CD4-positive, alpha-beta memory T cell (primary cell): ENCODE measurements at regions not wholly inside any gene's neighbourhood (a gene's known extent, or its start where the extent isn't known, plus 50 kb on each side); places are given as distances from the start of the nearest gene placed in this dataset.

Experiments used
- CTCF ChIA-PET: fragments of 350-600 bp; sonication (Branson Sonifier 250); formaldehyde crosslinking; loops from one replicate; lab custom pipeline; 2021; ENCODE audit warnings: inconsistent platforms; ENCODE audit not compliant: partially characterized antibody; lab: Charles Lee
- POLR2A ChIA-PET: fragments of 350-600 bp; sonication (Branson Sonifier 250); formaldehyde crosslinking; loops from one replicate; lab custom pipeline; 2021; ENCODE audit not compliant: partially characterized antibody; lab: Charles Lee
- DNase-seq, 5 donors: peaks; one replicate each; pipeline versions ENCODE4 v3.0.0 to v3.0.0-alpha.2; 2020 to 2022; ENCODE audit warnings: mixed read lengths in 1 of 5
- H3K27ac ChIP-seq: one replicate; pipeline ENCODE4 v1.7.0; 2013; ENCODE audit warnings: low read depth, low read length
- H3K27me3 ChIP-seq: 2 replicates; pipeline ENCODE4 v1.7.0; 2013; ENCODE audit warnings: mild to moderate bottlenecking, low read length, moderate library complexity; ENCODE audit not compliant: insufficient read depth
- H3K36me3 ChIP-seq: 2 replicates; pipeline ENCODE4 v1.7.0; 2013; ENCODE audit warnings: mild to moderate bottlenecking, low read length, moderate library complexity; ENCODE audit not compliant: insufficient read depth
- H3K4me1 ChIP-seq: 2 replicates; pipeline ENCODE4 v1.7.0; 2013; ENCODE audit warnings: mild to moderate bottlenecking, low read length, moderate library complexity; ENCODE audit not compliant: insufficient read depth
- H3K4me3 ChIP-seq, 2 donors: one replicate each; pipeline ENCODE4 v1.7.0; 2013; ENCODE audit warnings: low read length in 2 of 2, mild to moderate bottlenecking in 1 of 2
- H3K9me3 ChIP-seq, 2 donors: one replicate each; pipeline ENCODE4 v1.7.0; 2013; ENCODE audit warnings: low read length in 2 of 2, control low read depth in 1 of 2; ENCODE audit not compliant: control insufficient read depth in 1 of 2
- H3K27ac Mint-ChIP-seq, 7 donors: one replicate each; pipeline ENCODE4 v1.8.0; 2020 to 2021; ENCODE audit warnings: mixed read lengths in 7 of 7, mild to moderate bottlenecking in 6 of 7, inconsistent platforms in 3 of 7, moderate library complexity in 3 of 7
- H3K27me3 Mint-ChIP-seq, 2 donors: one replicate each; pipeline ENCODE4 v1.8.0; 2020 to 2021; ENCODE audit warnings: mixed read lengths in 2 of 2
- H3K36me3 Mint-ChIP-seq, 2 donors: one replicate each; pipeline ENCODE4 v1.8.0; 2020 to 2021; ENCODE audit warnings: mixed read lengths in 2 of 2, inconsistent platforms in 1 of 2, mild to moderate bottlenecking in 1 of 2
- H3K4me1 Mint-ChIP-seq, 4 donors: one replicate each; pipeline ENCODE4 v1.8.0; 2020 to 2021; ENCODE audit warnings: mixed read lengths in 4 of 4, mild to moderate bottlenecking in 1 of 4
- H3K4me3 Mint-ChIP-seq, 8 donors: one replicate each; pipeline ENCODE4 v1.8.0; 2020 to 2021; ENCODE audit warnings: mixed read lengths in 8 of 8, mild to moderate bottlenecking in 7 of 8, moderate library complexity in 6 of 8, inconsistent platforms in 3 of 8
- H3K9me3 Mint-ChIP-seq, 8 donors: one replicate each; pipeline ENCODE4 v1.8.0; 2020 to 2021; ENCODE audit warnings: mixed read lengths in 8 of 8, mild to moderate bottlenecking in 5 of 8, inconsistent platforms in 3 of 8, moderate library complexity in 1 of 8
- intact Hi-C: fragments of 100-400 bp; cut with micrococcal nuclease; formaldehyde crosslinking; loops from one replicate; pipeline ENCODE4 v1.15.1; 2023

GRCh38 chr20:60410618-60411264, 452.5 kb downstream of the CDH26 start:
- Histone ChIP-seq H3K36me3 (no peaks in the 10 kb centered on the region), H3K27ac (no peak overlapping the region), H3K9me3 (no peaks in the 10 kb centered on the region), H3K4me1 (no peaks in the 10 kb centered on the region), H3K4me3 (no peak overlapping the region), H3K27me3 (no peaks in the 10 kb centered on the region)
- H3K36me3 Mint-ChIP-seq: no peaks in the 10 kb centered on the region
- H3K4me1 Mint-ChIP-seq: peaks cover 0 to 6% (median 2%) of the 10 kb centered on the region in 4 donors
- intact Hi-C loops: no loop called here
- ChIA-PET CTCF (no interaction called here), POLR2A (no interaction called here)
- peaks cover 0 to 2% of the 10 kb centered on the region in 2 donors for H3K27me3 Mint-ChIP-seq
- no peak for DNase-seq
- H3K4me3 Mint-ChIP-seq: no peak overlapping the region
- H3K27ac Mint-ChIP-seq: no peak overlapping the region
- H3K9me3 Mint-ChIP-seq: peaks cover 0 to 12% (median 5%) of the 10 kb centered on the region in 8 donors

GRCh38 chr20:60411813-60412212, 453.6 kb downstream of the CDH26 start:
- Histone ChIP-seq H3K4me1 (no peaks in the 10 kb centered on the region), H3K9me3 (no peaks in the 10 kb centered on the region), H3K4me3 (no peak overlapping the region), H3K27ac (no peak overlapping the region), H3K36me3 (no peaks in the 10 kb centered on the region), H3K27me3 (no peaks in the 10 kb centered on the region)
- Mint-ChIP-seq H3K4me1 (peaks cover 0 to 6% (median 2%) of the 10 kb centered on the region in 4 donors), H3K27me3 (no peaks in the 10 kb centered on the region), H3K9me3 (peaks cover 0 to 12% (median 5%) of the 10 kb centered on the region in 8 donors), H3K27ac (no peak overlapping the region), H3K36me3 (no peaks in the 10 kb centered on the region), H3K4me3 (no peak overlapping the region)
- POLR2A ChIA-PET: no interaction called here
- CTCF ChIA-PET: no interaction called here
- DNase-seq: no peak
- intact Hi-C loops: no loop called here

- H3K36me3 ChIP-seq: no peaks in the 10 kb centered on the region
- H3K27ac Mint-ChIP-seq: peak overlapping the region in 1 of 7 donors; percentile 55
- H3K9me3 ChIP-seq: no peaks in the 10 kb centered on the region
- peaks cover 0 to 9% (median 0%) of the 10 kb centered on the region in 4 donors for H3K4me1 Mint-ChIP-seq
- ChIA-PET CTCF (no interaction called here), POLR2A (no interaction called here)
- no peaks in the 10 kb centered on the region for H3K36me3 Mint-ChIP-seq
- no peak for DNase-seq
- H3K4me1 ChIP-seq: no peaks in the 10 kb centered on the region
- no peak overlapping the region for H3K27ac ChIP-seq
- no peaks in the 10 kb centered on the region for H3K27me3 ChIP-seq
- no peaks in the 10 kb centered on the region for H3K27me3 Mint-ChIP-seq
- peaks cover 0 to 4% (median 0%) of the 10 kb centered on the region in 8 donors for H3K9me3 Mint-ChIP-seq
- intact Hi-C loops: no loop called here
- no peak overlapping the region for H3K4me3 ChIP-seq
- no peak overlapping the region for H3K4me3 Mint-ChIP-seq
These were observed 462.5 kb downstream of the CDH26 start for GRCh38 chr20:60420676-60421229.

- Mint-ChIP-seq H3K4me3 (no peak overlapping the region), H3K36me3 (no peaks in the 10 kb centered on the region), H3K27me3 (no peaks in the 10 kb centered on the region), H3K9me3 (peaks cover 0 to 4% (median 0%) of the 10 kb centered on the region in 8 donors), H3K27ac (no peak overlapping the region), H3K4me1 (peaks cover 0 to 3% (median 0%) of the 10 kb centered on the region in 4 donors)
- Histone ChIP-seq H3K4me3 (no peak overlapping the region), H3K9me3 (no peaks in the 10 kb centered on the region), H3K27me3 (no peaks in the 10 kb centered on the region), H3K4me1 (no peaks in the 10 kb centered on the region), H3K36me3 (no peaks in the 10 kb centered on the region), H3K27ac (no peak overlapping the region)
- CTCF ChIA-PET: no interaction called here
- POLR2A ChIA-PET: no interaction called here
- intact Hi-C loops: no loop called here
- no peak for DNase-seq
These were observed 464.6 kb downstream of the CDH26 start for GRCh38 chr20:60422848-60423247.

- H3K4me3 ChIP-seq: no peak overlapping the region
- H3K9me3 ChIP-seq: no peaks in the 10 kb centered on the region
- H3K4me1 ChIP-seq: no peaks in the 10 kb centered on the region
- Mint-ChIP-seq H3K27me3 (no peaks in the 10 kb centered on the region), H3K4me3 (no peak overlapping the region), H3K27ac (no peak overlapping the region), H3K36me3 (no peaks in the 10 kb centered on the region), H3K4me1 (no peaks in the 10 kb centered on the region), H3K9me3 (peaks cover 0 to 2% (median 0%) of the 10 kb centered on the region in 8 donors)
- DNase-seq: no peak
- POLR2A ChIA-PET: no interaction called here
- H3K36me3 ChIP-seq: no peaks in the 10 kb centered on the region
- CTCF ChIA-PET: no interaction called here
- intact Hi-C loops: no loop called here
- no peaks in the 10 kb centered on the region for H3K27me3 ChIP-seq
- H3K27ac ChIP-seq: no peak overlapping the region
These were observed 466.2 kb downstream of the CDH26 start for GRCh38 chr20:60424267-60424902.

GRCh38 chr20:60427516-60427915, 469.3 kb downstream of the CDH26 start:
- CTCF ChIA-PET: no interaction called here
- H3K9me3 Mint-ChIP-seq: peaks cover 0 to 2% (median 0%) of the 10 kb centered on the region in 8 donors
- Histone ChIP-seq H3K9me3 (no peaks in the 10 kb centered on the region), H3K4me1 (no peaks in the 10 kb centered on the region), H3K36me3 (no peaks in the 10 kb centered on the region), H3K27ac (no peak overlapping the region), H3K27me3 (no peaks in the 10 kb centered on the region), H3K4me3 (no peak overlapping the region)
- H3K36me3 Mint-ChIP-seq: no peaks in the 10 kb centered on the region
- H3K27ac Mint-ChIP-seq: no peak overlapping the region
- POLR2A ChIA-PET: no interaction called here
- H3K4me1 Mint-ChIP-seq: no peaks in the 10 kb centered on the region
- H3K27me3 Mint-ChIP-seq: peaks cover 0 to 5% of the 10 kb centered on the region in 2 donors
- no peak for DNase-seq
- no peak overlapping the region for H3K4me3 Mint-ChIP-seq
- intact Hi-C loops: no loop called here

GRCh38 chr20:60428651-60429050, 470.4 kb downstream of the CDH26 start:
- Histone ChIP-seq H3K36me3 (no peaks in the 10 kb centered on the region), H3K27me3 (no peaks in the 10 kb centered on the region), H3K9me3 (no peaks in the 10 kb centered on the region), H3K27ac (no peak overlapping the region), H3K4me1 (no peaks in the 10 kb centered on the region), H3K4me3 (no peak overlapping the region)
- ChIA-PET POLR2A (no interaction called here), CTCF (no interaction called here)
- Mint-ChIP-seq H3K9me3 (peaks cover 0 to 2% (median 0%) of the 10 kb centered on the region in 8 donors), H3K27ac (no peak overlapping the region), H3K4me1 (no peaks in the 10 kb centered on the region), H3K4me3 (no peak overlapping the region), H3K36me3 (no peaks in the 10 kb centered on the region), H3K27me3 (peaks cover 0 to 9% of the 10 kb centered on the region in 2 donors)
- DNase-seq: no peak
- intact Hi-C loops: no loop called here
